DOHH2 (cell line): ENCODE measurements at regions not wholly inside any gene's neighbourhood (a gene's known extent, or its start where the extent isn't known, plus 50 kb on each side); places are given as distances from the start of the nearest gene placed in this dataset.

Experiments used
- EZH2phosphoT487 ChIP-seq: fragments of 200-600 bp; sonication (generic); IDR thresholded peaks from 2 replicates; pipeline ENCODE4 v1.6.1; 2017; ENCODE audit warnings: borderline replicate concordance, mild to moderate bottlenecking, antibody characterized with exemption, low read length, moderate library complexity, mixed read lengths
- TF ChIP-seq, protein P1 (sequence below): fragments of 200-600 bp; sonication (generic); IDR thresholded peaks from one replicate; pipeline ENCODE4 v1.5.1; 2014; ENCODE audit warnings: antibody characterized with exemption, mild to moderate bottlenecking, low read depth, low read length; ENCODE audit not compliant: poor library complexity, severe bottlenecking

GRCh38 chr1:201762381-201762780, 66.6 kb upstream of the IPO9 start:
- TF ChIP-seq, protein P1, sequence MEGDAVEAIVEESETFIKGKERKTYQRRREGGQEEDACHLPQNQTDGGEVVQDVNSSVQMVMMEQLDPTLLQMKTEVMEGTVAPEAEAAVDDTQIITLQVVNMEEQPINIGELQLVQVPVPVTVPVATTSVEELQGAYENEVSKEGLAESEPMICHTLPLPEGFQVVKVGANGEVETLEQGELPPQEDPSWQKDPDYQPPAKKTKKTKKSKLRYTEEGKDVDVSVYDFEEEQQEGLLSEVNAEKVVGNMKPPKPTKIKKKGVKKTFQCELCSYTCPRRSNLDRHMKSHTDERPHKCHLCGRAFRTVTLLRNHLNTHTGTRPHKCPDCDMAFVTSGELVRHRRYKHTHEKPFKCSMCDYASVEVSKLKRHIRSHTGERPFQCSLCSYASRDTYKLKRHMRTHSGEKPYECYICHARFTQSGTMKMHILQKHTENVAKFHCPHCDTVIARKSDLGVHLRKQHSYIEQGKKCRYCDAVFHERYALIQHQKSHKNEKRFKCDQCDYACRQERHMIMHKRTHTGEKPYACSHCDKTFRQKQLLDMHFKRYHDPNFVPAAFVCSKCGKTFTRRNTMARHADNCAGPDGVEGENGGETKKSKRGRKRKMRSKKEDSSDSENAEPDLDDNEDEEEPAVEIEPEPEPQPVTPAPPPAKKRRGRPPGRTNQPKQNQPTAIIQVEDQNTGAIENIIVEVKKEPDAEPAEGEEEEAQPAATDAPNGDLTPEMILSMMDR, result no peak
- TF ChIP-seq EZH2phosphoT487, result no peak
